HEK293 (cell line): ENCODE measurements at regions not wholly inside any gene's neighbourhood (a gene's known extent, or its start where the extent isn't known, plus 50 kb on each side); places are given as distances from the start of the nearest gene placed in this dataset.

Source experiments
- CTCF ChIA-PET: fragments of 350-600 bp; formaldehyde crosslinking; extraction: SDS; loops from one replicate; lab custom pipeline; 2021; ENCODE audit warnings: antibody characterized with exemption; lab: Yijun Ruan, JAX
- POLR2A ChIA-PET: fragments of 300-600 bp; formaldehyde crosslinking; extraction: SDS; loops from one replicate; lab custom pipeline; 2020; ENCODE audit warnings: antibody characterized with exemption, inconsistent platforms; lab: Yijun Ruan, JAX
- H3K27ac ChIP-seq: fragments of 200-500 bp; sonication (Bioruptor generic); 2 replicates; pipeline ENCODE4 v1.5.1; 2014; ENCODE audit warnings: low read depth, low read length, control low read depth, inconsistent platforms; ENCODE audit errors: extremely low read depth
- H3K36me3 ChIP-seq, 2 experiments: fragments of 200-500 bp in 1 of 2; sonication (Bioruptor generic) in 1 of 2; 1 replicate in 1 of 2; 2 replicates in 1 of 2; pipeline ENCODE4 v1.5.1; 2014 to 2017; ENCODE audit warnings: inconsistent platforms in 2 of 2, low read length in 2 of 2; ENCODE audit not compliant: control insufficient read depth in 2 of 2, insufficient read depth in 1 of 2
- H3K4me1 ChIP-seq: fragments of 200-500 bp; sonication (Bioruptor generic); 2 replicates; pipeline ENCODE4 v1.5.1; 2014; ENCODE audit warnings: mild to moderate bottlenecking, low read length, inconsistent platforms; ENCODE audit not compliant: control insufficient read depth, insufficient read depth
- H3K4me3 ChIP-seq: 2 replicates; pipeline ENCODE4 v1.5.1; 2011; ENCODE audit warnings: low read depth, mild to moderate bottlenecking, control low read depth, low read length, moderate library complexity
- H3K9me3 ChIP-seq: fragments of 200-500 bp; sonication (Bioruptor generic); 2 replicates; pipeline ENCODE4 v1.5.1; 2014; ENCODE audit warnings: low read depth, low read length, inconsistent platforms; ENCODE audit not compliant: control insufficient read depth, insufficient read depth
- BCL11A ChIP-seq: fragments of 450-650 bp; formaldehyde crosslinking; IDR thresholded peaks from 2 replicates; pipeline ENCODE4 v1.5.1; 2016; ENCODE audit warnings: low read depth, missing biosample characterization, missing genetic modification characterization
- EGR2 ChIP-seq: fragments of 450-650 bp; formaldehyde crosslinking; IDR thresholded peaks from 2 replicates; pipeline ENCODE4 v1.5.1; 2016; ENCODE audit warnings: low read depth, missing biosample characterization, missing genetic modification characterization
- ELK4 ChIP-seq: IDR thresholded peaks from 2 replicates; pipeline ENCODE4 v1.6.1; 2011; ENCODE audit warnings: mild to moderate bottlenecking, low read depth, low read length, borderline replicate concordance
- GLI2 ChIP-seq: fragments of 450-650 bp; formaldehyde crosslinking; IDR thresholded peaks from 2 replicates; pipeline ENCODE4; 2017; ENCODE audit warnings: missing biosample characterization, missing genetic modification characterization, low read depth, borderline replicate concordance
- GLI4 ChIP-seq: fragments of 450-650 bp; formaldehyde crosslinking; IDR thresholded peaks from 2 replicates; pipeline ENCODE4 v1.5.1; 2016; ENCODE audit warnings: missing biosample characterization, missing genetic modification characterization
- KLF10 ChIP-seq: fragments of 450-650 bp; IDR thresholded peaks from 2 replicates; pipeline ENCODE4 v1.5.1; 2018; ENCODE audit warnings: missing biosample characterization, mild to moderate bottlenecking, missing genetic modification characterization
- MEIS1 ChIP-seq: sonication (generic); formaldehyde crosslinking; IDR thresholded peaks from 2 replicates; pipeline ENCODE4 v1.8.1; 2022; ENCODE audit warnings: missing genetic modification reagents, mild to moderate bottlenecking, borderline replicate concordance
- SALL2 ChIP-seq: fragments of 450-650 bp; formaldehyde crosslinking; IDR thresholded peaks from 2 replicates; pipeline ENCODE4 v1.5.0; 2017; ENCODE audit warnings: missing biosample characterization, mild to moderate bottlenecking, missing genetic modification characterization, borderline replicate concordance
- TCF7L2 ChIP-seq: IDR thresholded peaks from 2 replicates; pipeline ENCODE4 v1.6.1; 2011; ENCODE audit warnings: low read depth, mild to moderate bottlenecking, inconsistent platforms, low read length, moderate library complexity, borderline replicate concordance
- ZBTB10 ChIP-seq: fragments of 450-650 bp; formaldehyde crosslinking; IDR thresholded peaks from 2 replicates; pipeline ENCODE4 v1.5.1; 2016; ENCODE audit warnings: missing biosample characterization, missing genetic modification characterization
- ZBTB20 ChIP-seq: fragments of 450-650 bp; formaldehyde crosslinking; IDR thresholded peaks from 2 replicates; pipeline ENCODE4 v1.5.1; 2016; ENCODE audit warnings: missing biosample characterization, missing genetic modification characterization
- ZIC2 ChIP-seq: fragments of 450-650 bp; formaldehyde crosslinking; IDR thresholded peaks from 2 replicates; pipeline ENCODE4 v1.5.1; 2016; ENCODE audit warnings: missing biosample characterization, missing genetic modification characterization
- ZNF10 ChIP-seq: fragments of 450-650 bp; formaldehyde crosslinking; IDR thresholded peaks from 2 replicates; pipeline ENCODE4 v1.5.1; 2017; ENCODE audit warnings: missing biosample characterization, missing genetic modification characterization
- ZNF155 ChIP-seq: fragments of 450-650 bp; formaldehyde crosslinking; IDR thresholded peaks from 2 replicates; pipeline ENCODE4 v1.5.1; 2016; ENCODE audit warnings: missing biosample characterization, missing genetic modification characterization
- ZNF223 ChIP-seq: fragments of 450-650 bp; formaldehyde crosslinking; IDR thresholded peaks from 2 replicates; pipeline ENCODE4 v1.5.1; 2016; ENCODE audit warnings: missing biosample characterization, missing genetic modification characterization
- ZNF239 ChIP-seq: fragments of 450-650 bp; formaldehyde crosslinking; IDR thresholded peaks from 2 replicates; pipeline ENCODE4 v1.5.1; 2016; ENCODE audit warnings: missing biosample characterization, missing genetic modification characterization
- ZNF335 ChIP-seq: fragments of 450-650 bp; formaldehyde crosslinking; conservative IDR thresholded peaks from 2 replicates; pipeline ENCODE4 v1.5.1; 2016; ENCODE audit warnings: missing biosample characterization, missing genetic modification characterization
- ZNF37A ChIP-seq: fragments of 450-650 bp; IDR thresholded peaks from 2 replicates; pipeline ENCODE4 v1.5.1; 2018; ENCODE audit warnings: missing biosample characterization, missing genetic modification characterization
- ZNF510 ChIP-seq: fragments of 450-650 bp; formaldehyde crosslinking; IDR thresholded peaks from 2 replicates; pipeline ENCODE4 v1.5.1; 2018; ENCODE audit warnings: mild to moderate bottlenecking, missing genetic modification characterization, missing biosample characterization; ENCODE audit not compliant: insufficient replicate concordance
- ZNF514 ChIP-seq: fragments of 450-650 bp; formaldehyde crosslinking; IDR thresholded peaks from 2 replicates; pipeline ENCODE4 v1.5.1; 2016; ENCODE audit warnings: missing biosample characterization, missing genetic modification characterization
- ZNF530 ChIP-seq: fragments of 450-650 bp; formaldehyde crosslinking; IDR thresholded peaks from 2 replicates; pipeline ENCODE4 v1.5.1; 2016; ENCODE audit warnings: low read depth, missing biosample characterization, missing genetic modification characterization
- ZNF549 ChIP-seq: fragments of 450-650 bp; IDR thresholded peaks from 2 replicates; pipeline ENCODE4 v1.5.1; 2018; ENCODE audit warnings: missing biosample characterization, missing genetic modification characterization, mild to moderate bottlenecking, inconsistent platforms, moderate library complexity
- ZNF580 ChIP-seq: fragments of 450-650 bp; formaldehyde crosslinking; IDR thresholded peaks from 2 replicates; pipeline ENCODE4 v1.5.1; 2016; ENCODE audit warnings: missing biosample characterization, missing genetic modification characterization
- ZNF585B ChIP-seq: fragments of 450-650 bp; formaldehyde crosslinking; IDR thresholded peaks from 2 replicates; pipeline ENCODE4 v1.5.1; 2016; ENCODE audit warnings: missing biosample characterization, missing genetic modification characterization
- ZNF610 ChIP-seq: fragments of 450-650 bp; formaldehyde crosslinking; IDR thresholded peaks from 2 replicates; pipeline ENCODE4 v1.5.1; 2016; ENCODE audit warnings: missing biosample characterization, missing genetic modification characterization, borderline replicate concordance
- ZNF623 ChIP-seq: fragments of 450-650 bp; formaldehyde crosslinking; IDR thresholded peaks from 2 replicates; pipeline ENCODE4 v1.5.1; 2016; ENCODE audit warnings: missing biosample characterization, missing genetic modification characterization
- ZNF626 ChIP-seq: fragments of 450-650 bp; sonication (Bioruptor Pico); formaldehyde crosslinking; IDR thresholded peaks from 2 replicates; pipeline ENCODE4 v1.5.1; 2018; ENCODE audit warnings: missing biosample characterization, missing genetic modification characterization, inconsistent platforms
- ZNF664 ChIP-seq: fragments of 450-650 bp; formaldehyde crosslinking; IDR thresholded peaks from 2 replicates; pipeline ENCODE4 v1.5.1; 2016; ENCODE audit warnings: missing biosample characterization, missing genetic modification characterization

DNA sequence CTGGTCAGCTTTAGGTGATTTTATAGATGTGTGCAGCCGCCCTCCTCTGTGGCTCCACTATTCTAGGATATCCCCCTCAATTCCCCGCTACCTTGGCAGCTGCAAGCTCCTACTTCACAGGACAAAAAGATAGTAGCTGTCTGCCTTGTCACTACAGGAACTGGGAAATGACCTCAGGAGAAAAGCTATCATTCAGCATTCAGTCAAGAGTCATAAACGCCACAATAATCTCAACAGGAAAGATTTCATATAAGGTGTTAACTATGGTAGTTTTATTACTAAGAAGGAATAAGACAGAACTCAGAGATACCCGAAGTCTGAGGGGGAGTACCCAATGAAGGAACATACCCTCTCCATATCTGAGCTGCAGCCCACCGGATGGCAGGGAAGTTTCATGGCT lies 63.9 kb downstream of the CRPPA start (continued):
- no peak for TF ChIP-seq ZNF530
- no peak for TF ChIP-seq ZIC2
- no peak for TF ChIP-seq ELK4
- TF ChIP-seq SALL2, result no peak

GRCh38 chr7:16356301-16356958 lies 64.9 kb downstream of the CRPPA start:
- Histone ChIP-seq H3K4me3 (no peak overlapping the region), H3K27ac (no peak overlapping the region), H3K9me3 (no peaks in the 10 kb centered on the region), H3K4me1 (no peaks in the 10 kb centered on the region), H3K36me3 (no peaks in the 10 kb centered on the region)
- ChIA-PET CTCF (no interaction called here), POLR2A (no interaction called here)
- TF ChIP-seq BCL11A (tag by site-specific recombination), result no peak
- no peak for TF ChIP-seq ZNF580 (tag by site-specific recombination)
- TF ChIP-seq EGR2, result no peak
- no peak for TF ChIP-seq ZNF239 (tag by site-specific recombination)
- TF ChIP-seq ZNF623 (tag by site-specific recombination), result no peak
- TF ChIP-seq KLF10 (tag by site-specific recombination), result no peak
- TF ChIP-seq GLI4 (tag by site-specific recombination), result no peak
- no peak for TF ChIP-seq ZNF37A (tag by site-specific recombination)
- TF ChIP-seq ZBTB10, result no peak
- TF ChIP-seq, all 188 proteins: peak for 0

DNA sequence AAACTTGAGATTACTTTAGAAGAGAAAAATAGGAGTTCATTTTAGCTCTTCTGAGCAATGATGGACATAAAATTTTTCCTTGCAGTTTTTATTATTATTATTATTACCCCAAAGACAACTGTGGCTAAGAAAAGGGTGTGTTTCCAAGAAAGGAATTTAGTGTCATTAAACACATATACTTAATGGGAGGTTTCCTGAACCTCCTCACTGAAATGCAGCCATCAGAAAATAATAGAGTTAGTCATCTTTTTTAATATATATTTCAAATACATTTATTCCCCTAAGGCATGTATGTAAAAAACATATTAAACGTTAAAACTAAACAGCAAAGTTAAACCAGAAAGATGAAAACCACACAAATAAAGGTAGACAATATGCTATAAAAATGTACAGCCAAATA lies 66.8 kb downstream of the CRPPA start:
- POLR2A ChIA-PET, result no interaction called here
- Histone ChIP-seq H3K36me3 (no peaks in the 10 kb centered on the region), H3K9me3 (no peaks in the 10 kb centered on the region), H3K4me1 (no peaks in the 10 kb centered on the region), H3K27ac (no peak overlapping the region), H3K4me3 (no peak overlapping the region)
- CTCF ChIA-PET, result no interaction called here
- TF ChIP-seq ZNF335 (tag by site-specific recombination), result no peak
- TF ChIP-seq ZNF514, result no peak
- TF ChIP-seq ZNF510 (tag by site-specific recombination), result no peak
- TF ChIP-seq GLI2 (tag by site-specific recombination), result no peak
- no peak for TF ChIP-seq ZNF549 (tag by site-specific recombination)
- no peak for TF ChIP-seq ZNF585B (tag by site-specific recombination)
- TF ChIP-seq ZBTB20, result no peak
- no peak for TF ChIP-seq ZNF10 (tag by site-specific recombination)
- no peak for TF ChIP-seq ZNF626 (tag by site-specific recombination)
- no peak for TF ChIP-seq ZNF664 (tag by site-specific recombination)
- no peak for TF ChIP-seq ZNF610 (tag by site-specific recombination)
- no peak for TF ChIP-seq ZNF223 (tag by site-specific recombination)
- no peak for TF ChIP-seq MEIS1 (CRISPR knock-in tag)
- TF ChIP-seq TCF7L2, result no peak
- no peak for TF ChIP-seq ELK4
- no peak for TF ChIP-seq ZNF155 (tag by site-specific recombination)
